HAP-1 (cell line): ENCODE measurements at regions not wholly inside any gene's neighbourhood (a gene's known extent, or its start where the extent isn't known, plus 50 kb on each side); places are given as distances from the start of the nearest gene placed in this dataset.
"Not testable (repeated sequence)": the region's sequence is repeated elsewhere in the genome, so short reads cannot be mapped to it uniquely, and the experiment has no call there.

Experiments used
- DNase-seq, 2 experiments: peaks; one replicate each; pipeline ENCODE4 v3.0.0-alpha.2; 2016 to 2020; ENCODE audit warnings: low spot score in 2 of 2
- H3K27me3 ChIP-seq: fragments of 250-450 bp; sonication (Bioruptor Pico); 2 replicates; pipeline ENCODE4 v1.5.1; 2020; ENCODE audit warnings: low read depth, mild to moderate bottlenecking, moderate library complexity
- H3K36me3 ChIP-seq: fragments of 250-450 bp; sonication (Bioruptor Pico); replicated peaks from 2 replicates; pipeline ENCODE4 v1.5.1; 2020; ENCODE audit warnings: mild to moderate bottlenecking
- H3K4me1 ChIP-seq: fragments of 250-450 bp; sonication (Bioruptor Pico); 2 replicates; pipeline ENCODE4 v1.5.1; 2020; ENCODE audit warnings: mild to moderate bottlenecking
- H3K4me3 ChIP-seq: fragments of 250-450 bp; sonication (Bioruptor Pico); 2 replicates; pipeline ENCODE4 v1.5.1; 2020; ENCODE audit warnings: mild to moderate bottlenecking, moderate library complexity
- H3K9me3 ChIP-seq: fragments of 250-450 bp; sonication (Bioruptor Pico); 2 replicates; pipeline ENCODE4 v1.5.1; 2020; ENCODE audit warnings: mild to moderate bottlenecking, moderate library complexity
- in situ Hi-C: fragments of 300-500 bp; cut with MboI; formaldehyde crosslinking; loops from 3 replicates; pipeline ENCODE4 v1.14.3; 2020; ENCODE audit warnings: low sequenced_read_pairs, inconsistent platforms, mixed read lengths

DNA sequence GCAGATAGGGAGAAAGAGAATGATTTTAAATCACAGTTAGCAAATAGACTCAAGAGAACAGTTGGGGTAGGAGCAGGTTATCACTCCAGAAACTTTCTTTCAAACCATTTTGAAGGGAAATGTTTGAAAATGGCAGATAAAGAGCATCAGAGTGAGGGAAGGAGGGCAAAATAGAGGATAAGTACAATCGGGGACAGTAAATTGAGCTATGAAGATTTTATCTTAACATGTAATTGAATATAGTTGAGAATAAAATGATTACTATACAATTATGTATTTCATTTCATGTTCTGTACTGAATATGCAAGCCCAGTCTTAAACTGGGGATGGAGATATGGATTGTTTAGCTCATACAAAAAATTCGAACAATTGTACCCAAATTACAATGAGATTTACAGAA lies 54.0 kb downstream of the MAP10 start:
- no peak overlapping the region for H3K4me3 ChIP-seq
- no peak for DNase-seq
- peaks cover 2% of the 10 kb centered on the region for H3K27me3 ChIP-seq
- no peaks in the 10 kb centered on the region for H3K9me3 ChIP-seq
- no peaks in the 10 kb centered on the region for H3K4me1 ChIP-seq
- in situ Hi-C loops, result no loop called here
- no peaks in the 10 kb centered on the region for H3K36me3 ChIP-seq

- Histone ChIP-seq H3K36me3 (no peaks in the 10 kb centered on the region), H3K4me1 (no peaks in the 10 kb centered on the region), H3K9me3 (no peaks in the 10 kb centered on the region), H3K4me3 (no peak overlapping the region), H3K27me3 (peaks cover 2% of the 10 kb centered on the region)
- no peak for DNase-seq
- in situ Hi-C loops, result no loop called here
Measured at GRCh38 chr1:232861107-232861506, 55.9 kb downstream of the MAP10 start.

DNA sequence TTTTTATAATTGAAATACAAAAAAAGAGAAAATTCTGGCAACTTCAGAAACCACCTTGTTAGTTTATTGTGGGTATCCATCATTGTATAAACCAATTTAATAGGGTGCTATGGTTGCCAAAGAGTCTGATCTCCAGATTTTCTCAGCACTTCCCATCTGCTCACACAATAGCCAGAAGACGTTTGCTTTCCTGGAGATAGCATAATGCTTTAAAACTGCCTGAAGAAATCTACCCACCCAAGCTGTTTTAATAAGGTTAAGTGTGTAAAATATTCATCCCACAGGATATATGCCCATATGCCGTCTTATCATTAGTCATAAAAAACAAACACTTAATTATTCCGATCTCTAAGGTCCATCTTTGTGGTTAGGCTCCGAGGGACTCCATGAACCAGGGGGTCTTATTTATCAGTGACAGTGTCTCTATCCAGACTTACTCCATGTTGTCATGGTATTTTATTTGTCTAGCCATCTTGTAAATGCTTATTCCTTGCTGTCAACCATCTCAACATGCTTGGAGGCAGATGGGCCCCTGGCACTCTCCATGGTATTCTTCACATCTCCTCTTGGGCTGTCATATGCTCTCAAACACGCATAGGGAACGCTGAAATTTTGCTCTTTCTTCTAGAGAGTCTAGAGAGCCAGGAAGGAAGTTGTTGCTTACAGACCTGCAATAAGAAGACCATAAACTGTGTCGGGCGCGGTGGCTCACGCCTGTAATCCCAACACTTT lies 58.5 kb downstream of the MAP10 start:
- no peaks in the 10 kb centered on the region for H3K4me1 ChIP-seq
- in situ Hi-C loops, result no loop called here
- no peak for DNase-seq
- H3K9me3 ChIP-seq, result no peaks in the 10 kb centered on the region
- H3K27me3 ChIP-seq, result no peaks in the 10 kb centered on the region; the same call in none of the 2 replicates
- H3K4me3 ChIP-seq, result no peak overlapping the region
- H3K36me3 ChIP-seq, result no peaks in the 10 kb centered on the region

- Histone ChIP-seq H3K9me3 (no peaks in the 10 kb centered on the region), H3K4me1 (no peaks in the 10 kb centered on the region), H3K4me3 (no peak overlapping the region), H3K36me3 (no peaks in the 10 kb centered on the region), H3K27me3 (no peaks in the 10 kb centered on the region)
- DNase-seq, result no peak
- in situ Hi-C loops, result no loop called here
Measured at GRCh38 chr1:232865102-232865931, 60.1 kb downstream of the MAP10 start.

GRCh38 chr1:232868793-232869491 lies 63.7 kb downstream of the MAP10 start:
- DNase-seq, result no peak
- H3K36me3 ChIP-seq, result no peaks in the 10 kb centered on the region

GRCh38 chr1:232871291-232871969 lies 66.2 kb downstream of the MAP10 start:
- H3K4me3 ChIP-seq, in situ Hi-C loops, H3K9me3 ChIP-seq, H3K36me3 ChIP-seq, H3K4me1 ChIP-seq, DNase-seq, H3K27me3 ChIP-seq: not testable (repeated sequence)

More at GRCh38 chr1:232868793-232869491, 63.7 kb downstream of the MAP10 start:
- no peaks in the 10 kb centered on the region for H3K27me3 ChIP-seq
- no peaks in the 10 kb centered on the region for H3K9me3 ChIP-seq
- in situ Hi-C loops, result no loop called here
- no peak overlapping the region for H3K4me3 ChIP-seq
- no peaks in the 10 kb centered on the region for H3K4me1 ChIP-seq

GRCh38 chr1:232872284-232872683 lies 67.1 kb downstream of the MAP10 start:
- Histone ChIP-seq H3K27me3 (no peaks in the 10 kb centered on the region), H3K4me3 (no peak overlapping the region), H3K4me1 (no peaks in the 10 kb centered on the region), H3K9me3 (no peaks in the 10 kb centered on the region), H3K36me3 (no peaks in the 10 kb centered on the region)
- no peak for DNase-seq
- in situ Hi-C loops, result no loop called here

DNA sequence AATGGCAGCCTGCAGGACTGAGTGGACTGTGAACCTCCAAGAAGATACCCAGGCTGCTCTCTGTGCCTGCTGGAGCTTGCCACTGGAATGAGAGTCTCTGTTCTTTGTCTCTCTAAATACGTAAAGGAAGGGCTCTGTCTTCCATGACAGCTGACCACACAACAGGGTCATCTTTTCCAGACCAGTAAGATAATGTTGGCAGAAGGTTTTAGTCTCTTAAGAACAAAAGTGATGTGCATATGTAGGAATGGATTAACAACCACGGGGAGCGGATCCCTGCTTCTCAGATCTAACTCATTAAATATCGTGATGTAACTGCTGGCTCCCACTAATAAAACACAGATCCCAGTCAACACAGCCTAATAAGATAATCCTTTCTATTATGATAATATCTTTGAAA lies 67.5 kb downstream of the MAP10 start:
- in situ Hi-C loops, result no loop called here
- Histone ChIP-seq H3K36me3 (no peaks in the 10 kb centered on the region), H3K27me3 (no peaks in the 10 kb centered on the region), H3K4me3 (no peak overlapping the region), H3K4me1 (no peaks in the 10 kb centered on the region), H3K9me3 (no peaks in the 10 kb centered on the region)
- no peak for DNase-seq

DNA sequence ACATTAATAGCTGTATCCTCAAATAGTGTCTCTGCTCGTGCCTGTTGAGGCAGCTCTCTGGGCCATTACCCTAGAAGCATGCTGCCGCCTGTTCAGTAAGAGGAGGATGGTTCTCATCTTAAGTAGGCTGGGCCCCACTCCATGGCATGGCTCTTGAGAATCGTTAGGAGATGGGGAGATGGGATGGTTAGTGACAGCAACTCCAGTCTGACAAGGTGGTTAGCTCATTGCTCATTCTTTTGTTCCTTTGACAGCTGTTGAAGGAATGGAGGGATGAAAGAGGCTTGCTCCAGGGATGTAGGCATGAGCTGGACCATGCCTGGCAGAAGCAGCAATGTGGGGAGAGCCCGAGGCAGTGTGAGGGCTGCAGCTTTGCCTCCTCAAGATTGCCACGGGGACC lies 68.2 kb downstream of the MAP10 start:
- no peak overlapping the region for H3K4me3 ChIP-seq
- no peaks in the 10 kb centered on the region for H3K4me1 ChIP-seq
- H3K9me3 ChIP-seq, result no peaks in the 10 kb centered on the region
- no peaks in the 10 kb centered on the region for H3K27me3 ChIP-seq
- H3K36me3 ChIP-seq, result no peaks in the 10 kb centered on the region
- in situ Hi-C loops, result no loop called here
- no peak for DNase-seq

GRCh38 chr1:232873931-232874330 lies 68.7 kb downstream of the MAP10 start:
- Histone ChIP-seq H3K36me3 (no peaks in the 10 kb centered on the region), H3K4me3 (no peak overlapping the region), H3K27me3 (no peaks in the 10 kb centered on the region), H3K9me3 (no peaks in the 10 kb centered on the region), H3K4me1 (no peaks in the 10 kb centered on the region)
- DNase-seq, result no peak
- in situ Hi-C loops, result no loop called here

DNA sequence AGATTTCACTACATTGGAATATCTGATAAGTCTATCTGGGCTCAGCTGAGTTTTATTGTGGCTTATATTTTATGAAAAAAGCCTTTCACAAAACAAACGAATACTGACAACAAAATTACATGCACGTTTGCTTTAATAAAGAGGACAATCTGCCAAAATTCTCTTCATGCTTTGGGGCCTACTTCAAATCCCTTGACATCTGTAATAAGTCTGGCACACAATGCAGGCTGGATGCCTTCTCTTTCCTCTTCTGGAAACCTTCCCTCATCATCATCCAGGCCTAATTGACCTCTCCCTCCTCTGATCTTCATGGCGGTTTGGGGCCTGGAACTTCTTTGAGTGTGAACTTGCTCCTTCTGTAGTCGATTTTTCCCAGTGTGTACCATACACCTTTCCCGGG lies 70.3 kb downstream of the MAP10 start:
- in situ Hi-C loops, result no loop called here
- H3K4me1 ChIP-seq, result no peaks in the 10 kb centered on the region
- H3K4me3 ChIP-seq, result no peak overlapping the region
- H3K9me3 ChIP-seq, result no peaks in the 10 kb centered on the region
- H3K36me3 ChIP-seq, result no peaks in the 10 kb centered on the region
- no peak for DNase-seq
- H3K27me3 ChIP-seq, result no peaks in the 10 kb centered on the region

- Histone ChIP-seq H3K36me3 (no peaks in the 10 kb centered on the region), H3K4me3 (no peak overlapping the region), H3K27me3 (no peaks in the 10 kb centered on the region), H3K9me3 (no peaks in the 10 kb centered on the region), H3K4me1 (no peaks in the 10 kb centered on the region)
- in situ Hi-C loops, result no loop called here
- no peak for DNase-seq
Measured at GRCh38 chr1:232876506-232877364, 71.5 kb downstream of the MAP10 start.
